Memory B cell (primary cell): ENCODE measurements at regions not wholly inside any gene's neighbourhood (a gene's known extent, or its start where the extent isn't known, plus 50 kb on each side); places are given as distances from the start of the nearest gene placed in this dataset.
"Not testable (repeated sequence)": the region's sequence is repeated elsewhere in the genome, so short reads cannot be mapped to it uniquely, and the experiment has no call there.

Experiments used
- ATAC-seq: fragments of 150-1000 bp; cut with Tn5 transposase; 2 replicates; pipeline ENCODE4 v1.10.0; 2021; ENCODE audit warnings: low read depth, mild to moderate bottlenecking, moderate library complexity
- DNase-seq, 2 donors: peaks; one replicate each; pipeline ENCODE4 v3.0.0; 2022; ENCODE audit warnings: low spot score in 2 of 2
- H3K27ac Mint-ChIP-seq: one replicate; pipeline ENCODE4 v1.8.0; 2022; ENCODE audit warnings: mild to moderate bottlenecking, moderate library complexity, mixed read lengths
- H3K27me3 Mint-ChIP-seq: one replicate; pipeline ENCODE4 v1.8.0; 2022; ENCODE audit warnings: mixed read lengths
- H3K36me3 Mint-ChIP-seq: one replicate; pipeline ENCODE4 v1.8.0; 2022; ENCODE audit warnings: mild to moderate bottlenecking, mixed read lengths
- H3K4me1 Mint-ChIP-seq: one replicate; pipeline ENCODE4 v1.8.0; 2022; ENCODE audit warnings: mixed read lengths
- H3K4me3 Mint-ChIP-seq: one replicate; pipeline ENCODE4 v1.8.0; 2022; ENCODE audit warnings: mild to moderate bottlenecking, moderate library complexity, mixed read lengths
- H3K9me3 Mint-ChIP-seq: one replicate; pipeline ENCODE4 v1.8.0; 2022; ENCODE audit warnings: mixed read lengths

GRCh38 chr9:72471096-72471495 lies 50.3 kb upstream of the TMC1 start:
- Mint-ChIP-seq H3K4me3 (no peak overlapping the region), H3K27ac (no peak overlapping the region), H3K27me3 (no peaks in the 10 kb centered on the region), H3K4me1 (peaks cover 3% of the 10 kb centered on the region), H3K9me3 (no peaks in the 10 kb centered on the region), H3K36me3 (no peaks in the 10 kb centered on the region)
- DNase-seq (no peak), ATAC-seq (no peak)

- peaks cover 4% of the 10 kb centered on the region for H3K4me1 Mint-ChIP-seq
- no peak for ATAC-seq
- DNase-seq: no peak
- H3K36me3 Mint-ChIP-seq: no peaks in the 10 kb centered on the region
- H3K27ac Mint-ChIP-seq: no peak overlapping the region
- no peaks in the 10 kb centered on the region for H3K9me3 Mint-ChIP-seq
- H3K4me3 Mint-ChIP-seq: no peak overlapping the region
- H3K27me3 Mint-ChIP-seq: no peaks in the 10 kb centered on the region
Observed at GRCh38 chr9:72467766-72468738, 53.4 kb upstream of the TMC1 start.

- Mint-ChIP-seq H3K27ac (no peak overlapping the region), H3K27me3 (no peaks in the 10 kb centered on the region), H3K4me1 (peaks cover 4% of the 10 kb centered on the region), H3K4me3 (no peak overlapping the region), H3K36me3 (no peaks in the 10 kb centered on the region), H3K9me3 (no peaks in the 10 kb centered on the region)
- DNase-seq (no peak), ATAC-seq (no peak)
Observed at GRCh38 chr9:72465593-72465984, 55.8 kb upstream of the TMC1 start.

- no peaks in the 10 kb centered on the region for H3K27me3 Mint-ChIP-seq
- peaks cover 4% of the 10 kb centered on the region for H3K4me1 Mint-ChIP-seq
- H3K27ac Mint-ChIP-seq: no peak overlapping the region
- DNase-seq: no peak
- no peaks in the 10 kb centered on the region for H3K36me3 Mint-ChIP-seq
- ATAC-seq: no peak
- peak overlapping the region; percentile 24 for H3K4me3 Mint-ChIP-seq
- H3K9me3 Mint-ChIP-seq: no peaks in the 10 kb centered on the region
Observed at GRCh38 chr9:72464857-72465592, 56.4 kb upstream of the TMC1 start.

- Mint-ChIP-seq H3K27me3 (no peaks in the 10 kb centered on the region), H3K4me1 (peaks cover 4% of the 10 kb centered on the region), H3K9me3 (no peaks in the 10 kb centered on the region), H3K4me3 (no peak overlapping the region), H3K27ac (no peak overlapping the region), H3K36me3 (no peaks in the 10 kb centered on the region)
- DNase-seq (no peak), ATAC-seq (no peak)
Observed at GRCh38 chr9:72462340-72462739, 59.1 kb upstream of the TMC1 start.

GRCh38 chr9:72460342-72461312 lies 60.8 kb upstream of the TMC1 start:
- peaks cover 4% of the 10 kb centered on the region for H3K4me1 Mint-ChIP-seq
- DNase-seq (no peak), ATAC-seq (no peak)
- no peaks in the 10 kb centered on the region for H3K27me3 Mint-ChIP-seq
- no peaks in the 10 kb centered on the region for H3K36me3 Mint-ChIP-seq
- H3K27ac Mint-ChIP-seq: no peak overlapping the region
- no peak overlapping the region for H3K4me3 Mint-ChIP-seq
- H3K9me3 Mint-ChIP-seq: no peaks in the 10 kb centered on the region

- DNase-seq (no peak), ATAC-seq (no peak)
- no peaks in the 10 kb centered on the region for H3K36me3 Mint-ChIP-seq
- no peaks in the 10 kb centered on the region for H3K9me3 Mint-ChIP-seq
- no peaks in the 10 kb centered on the region for H3K4me1 Mint-ChIP-seq
- no peak overlapping the region for H3K4me3 Mint-ChIP-seq
- H3K27ac Mint-ChIP-seq: no peak overlapping the region
- no peaks in the 10 kb centered on the region for H3K27me3 Mint-ChIP-seq
Observed at GRCh38 chr9:72459308-72459707, 62.1 kb upstream of the TMC1 start.

- no peak overlapping the region for H3K4me3 Mint-ChIP-seq
- no peaks in the 10 kb centered on the region for H3K9me3 Mint-ChIP-seq
- DNase-seq: no peak
- H3K27ac Mint-ChIP-seq: no peak overlapping the region
- H3K27me3 Mint-ChIP-seq: no peaks in the 10 kb centered on the region
- ATAC-seq: no peak
- no peaks in the 10 kb centered on the region for H3K36me3 Mint-ChIP-seq
- no peaks in the 10 kb centered on the region for H3K4me1 Mint-ChIP-seq
Observed at GRCh38 chr9:72458153-72458552, 63.3 kb upstream of the TMC1 start.

GRCh38 chr9:72457366-72457765 lies 64.0 kb upstream of the TMC1 start:
- no peaks in the 10 kb centered on the region for H3K9me3 Mint-ChIP-seq
- no peaks in the 10 kb centered on the region for H3K27me3 Mint-ChIP-seq
- H3K27ac Mint-ChIP-seq: no peak overlapping the region
- H3K36me3 Mint-ChIP-seq: no peaks in the 10 kb centered on the region
- H3K4me3 Mint-ChIP-seq: no peak overlapping the region
- no peak for ATAC-seq
- no peaks in the 10 kb centered on the region for H3K4me1 Mint-ChIP-seq
- DNase-seq: no peak

- no peaks in the 10 kb centered on the region for H3K4me1 Mint-ChIP-seq
- H3K36me3 Mint-ChIP-seq: no peaks in the 10 kb centered on the region
- H3K27ac Mint-ChIP-seq: no peak overlapping the region
- ATAC-seq (no peak), DNase-seq (no peak)
- no peaks in the 10 kb centered on the region for H3K9me3 Mint-ChIP-seq
- no peaks in the 10 kb centered on the region for H3K27me3 Mint-ChIP-seq
- H3K4me3 Mint-ChIP-seq: no peak overlapping the region
Observed at GRCh38 chr9:72454871-72455491, 66.4 kb upstream of the TMC1 start.

GRCh38 chr9:72453797-72454196 lies 67.6 kb upstream of the TMC1 start:
- Mint-ChIP-seq H3K27ac (no peak overlapping the region), H3K36me3 (no peaks in the 10 kb centered on the region), H3K4me1 (no peaks in the 10 kb centered on the region), H3K27me3 (no peaks in the 10 kb centered on the region), H3K4me3 (no peak overlapping the region), H3K9me3 (no peaks in the 10 kb centered on the region)
- no peak for DNase-seq
- no peak for ATAC-seq

- not testable (repeated sequence) for ATAC-seq, H3K4me3 Mint-ChIP-seq, H3K36me3 Mint-ChIP-seq, DNase-seq, H3K27ac Mint-ChIP-seq, H3K27me3 Mint-ChIP-seq, H3K9me3 Mint-ChIP-seq
- peaks cover 17% of the 10 kb centered on the region for H3K4me1 Mint-ChIP-seq
Observed at GRCh38 chr9:72446241-72446640, 75.2 kb upstream of the TMC1 start.

GRCh38 chr9:72445306-72445995 lies 76.0 kb upstream of the TMC1 start:
- ATAC-seq (no peak), DNase-seq (no peak)
- Mint-ChIP-seq H3K36me3 (no peaks in the 10 kb centered on the region), H3K4me3 (no peak overlapping the region), H3K27ac (no peak overlapping the region), H3K9me3 (no peaks in the 10 kb centered on the region), H3K4me1 (peaks cover 17% of the 10 kb centered on the region), H3K27me3 (no peaks in the 10 kb centered on the region)
